Mucosa of descending colon (tissue), 3 donors: ENCODE measurements at regions not wholly inside any gene's neighbourhood (a gene's known extent, or its start where the extent isn't known, plus 50 kb on each side); places are given as distances from the start of the nearest gene placed in this dataset.

ENCODE experiments used
- ATAC-seq: fragments of 200-7000 bp; cut with Tn5 transposase; one replicate; pipeline ENCODE4 v1.9.1; 2020; ENCODE audit warnings: mild to moderate bottlenecking, moderate library complexity
- DNase-seq, 3 donors: peaks; one replicate each; pipeline ENCODE4 v3.0.0-alpha.2; 2020
- H3K36me3 ChIP-seq: fragments of 200-600 bp; one replicate; pipeline ENCODE4 v1.8.0; 2021; ENCODE audit warnings: low read depth, mild to moderate bottlenecking
- H3K4me1 ChIP-seq: fragments of 200-600 bp; one replicate; pipeline ENCODE4 v1.8.0; 2021; ENCODE audit warnings: low read depth, mild to moderate bottlenecking
- H3K4me3 ChIP-seq: fragments of 200-600 bp; one replicate; pipeline ENCODE4 v1.8.0; 2021; ENCODE audit warnings: mild to moderate bottlenecking
- H3K9me3 ChIP-seq: fragments of 200-600 bp; one replicate; pipeline ENCODE4 v1.8.0; 2021; ENCODE audit warnings: mild to moderate bottlenecking
- CTCF ChIP-seq: fragments of 200-600 bp; IDR thresholded peaks from one replicate; pipeline ENCODE4 v1.8.0; 2022; ENCODE audit warnings: antibody characterized with exemption, mild to moderate bottlenecking
- intact Hi-C, 2 donors: fragments of 100-400 bp; cut with DNase I in 1 of 2; cut with micrococcal nuclease in 1 of 2; formaldehyde crosslinking; loops; one replicate each; pipeline versions ENCODE4 v1.11.0 to v1.11.1; 2022; cut with DNase I, micrococcal nuclease
- donor health status: DM: no; HTN: no; CAD: no; lungs with moderate emphysema.
- donor health status: DM: no; HTN: no; CAD: no.
- donor health status: DM: no; HTN: yes; CAD: no.

- TF ChIP-seq CTCF, result no peak
- intact Hi-C loops, result no loop called here
- Histone ChIP-seq H3K36me3 (no peaks in the 10 kb centered on the region), H3K4me3 (no peak overlapping the region), H3K9me3 (no peaks in the 10 kb centered on the region), H3K4me1 (no peaks in the 10 kb centered on the region)
- ATAC-seq (no peak), DNase-seq (no peak)
Observed at GRCh38 chr14:38856798-38857197, 246.2 kb downstream of the SEC23A start.

- ATAC-seq, result no peak
- no peak overlapping the region for H3K4me3 ChIP-seq
- no peaks in the 10 kb centered on the region for H3K9me3 ChIP-seq
- intact Hi-C loops, result no loop called here
- DNase-seq, result no peak
- H3K4me1 ChIP-seq, result no peaks in the 10 kb centered on the region
- no peak for TF ChIP-seq CTCF
- H3K36me3 ChIP-seq, result no peaks in the 10 kb centered on the region
Observed at GRCh38 chr14:38855513-38855912, 247.5 kb downstream of the SEC23A start.

DNA sequence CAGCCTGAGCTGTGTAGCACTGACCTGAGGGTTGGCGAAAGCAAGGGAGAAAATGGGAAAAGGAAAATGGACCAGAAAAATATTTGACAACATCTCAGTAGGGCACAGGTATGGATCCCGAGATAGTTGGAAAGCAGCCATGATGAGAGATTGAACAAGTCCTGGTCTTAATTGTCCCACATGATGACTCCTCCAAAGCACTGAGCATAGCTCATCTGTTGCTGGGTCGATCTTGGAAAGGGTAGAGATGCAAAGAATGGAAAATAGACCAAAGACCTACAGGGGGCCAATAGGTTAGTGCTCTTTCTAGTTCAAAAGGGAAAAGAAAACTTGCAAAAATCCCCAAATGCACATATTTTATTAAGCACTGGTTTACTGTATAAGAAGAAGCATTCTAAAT lies 251.9 kb downstream of the SEC23A start:
- Histone ChIP-seq H3K36me3 (no peaks in the 10 kb centered on the region), H3K4me1 (no peaks in the 10 kb centered on the region), H3K9me3 (no peaks in the 10 kb centered on the region), H3K4me3 (no peak overlapping the region)
- ATAC-seq, result no peak
- intact Hi-C loops, result no loop called here
- no peak for DNase-seq
- TF ChIP-seq CTCF, result no peak

DNA sequence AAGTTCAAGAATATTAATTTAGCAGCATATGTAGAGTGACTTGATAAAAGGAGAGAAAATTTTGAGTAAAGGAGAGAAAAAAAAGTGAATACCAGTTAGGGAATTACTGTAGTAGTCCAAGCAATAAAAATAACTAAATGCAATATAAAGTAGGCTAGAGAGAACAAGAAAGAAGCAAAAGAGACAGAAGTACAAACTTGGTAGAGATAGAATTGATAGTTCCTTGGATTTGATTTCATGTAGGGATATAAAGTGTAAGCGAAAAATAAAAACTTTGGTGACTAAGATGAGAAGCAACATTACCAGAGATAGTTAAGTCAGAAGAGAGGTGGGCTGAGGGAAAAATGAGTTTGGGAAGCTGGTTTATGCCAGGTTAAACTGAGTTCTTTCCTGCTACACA lies 252.4 kb downstream of the SEC23A start:
- intact Hi-C loops, result no loop called here
- no peak for TF ChIP-seq CTCF
- ATAC-seq (no peak), DNase-seq (no peak)
- H3K4me1 ChIP-seq, result no peaks in the 10 kb centered on the region
- no peaks in the 10 kb centered on the region for H3K36me3 ChIP-seq
- no peaks in the 10 kb centered on the region for H3K9me3 ChIP-seq
- no peak overlapping the region for H3K4me3 ChIP-seq

GRCh38 chr14:38848243-38848935 lies 254.6 kb downstream of the SEC23A start:
- DNase-seq (no peak), ATAC-seq (no peak)
- no peak for TF ChIP-seq CTCF
- no peaks in the 10 kb centered on the region for H3K9me3 ChIP-seq
- no peak overlapping the region for H3K4me3 ChIP-seq
- H3K36me3 ChIP-seq, result no peaks in the 10 kb centered on the region
- H3K4me1 ChIP-seq, result peaks cover 13% of the 10 kb centered on the region
- intact Hi-C loops, result no loop called here

- Histone ChIP-seq H3K9me3 (no peaks in the 10 kb centered on the region), H3K4me1 (peaks cover 13% of the 10 kb centered on the region), H3K36me3 (no peaks in the 10 kb centered on the region), H3K4me3 (no peak overlapping the region)
- ATAC-seq (no peak), DNase-seq (no peak)
- intact Hi-C loops, result no loop called here
- no peak for TF ChIP-seq CTCF
Observed at GRCh38 chr14:38847161-38847560, 255.9 kb downstream of the SEC23A start.
